ENCODE measurements at regions not wholly inside any gene's neighbourhood (a gene's known extent, or its start where the extent isn't known, plus 50 kb on each side); places are given as distances from the start of the nearest gene placed in this dataset.

- H3K27ac ChIP-seq, result no peak overlapping the region
- no peak overlapping the region for H2AFZ ChIP-seq
- no peak overlapping the region for H3K9ac ChIP-seq
- no peaks in the 10 kb centered on the region for H3K36me3 ChIP-seq (ENCODE audit: control insufficient read depth, insufficient read depth, low read length)
- H3K4me2 ChIP-seq (ENCODE audit: low read length), result no peak overlapping the region
- no peak for TF ChIP-seq CTCF (IDR thresholded peaks at IDR 0.05)
- H3K9me3 ChIP-seq (ENCODE audit: control insufficient read depth, low read length), result no peaks in the 10 kb centered on the region
- H3K4me3 ChIP-seq (ENCODE audit: low read depth, low read length), result no peak overlapping the region
- no peaks in the 10 kb centered on the region for H3K79me2 ChIP-seq
- H3K27me3 ChIP-seq (ENCODE audit: control insufficient read depth, insufficient read depth, low read length), result no peaks in the 10 kb centered on the region
- peaks cover 4% of the 10 kb centered on the region for H3K4me1 ChIP-seq
Measured at GRCh38 chr2:217617616-217618022, 385.2 kb downstream of the TNS1 start.

- Histone ChIP-seq H3K27me3 (ENCODE audit: control insufficient read depth, insufficient read depth, low read length) (no peaks in the 10 kb centered on the region), H3K4me2 (ENCODE audit: low read length) (no peak overlapping the region), H3K27ac (no peak overlapping the region), H3K9me3 (ENCODE audit: control insufficient read depth, low read length) (no peaks in the 10 kb centered on the region), H3K9ac (no peak overlapping the region), H3K4me1 (peaks cover 4% of the 10 kb centered on the region), H3K4me3 (ENCODE audit: low read depth, low read length) (no peak overlapping the region), H3K36me3 (ENCODE audit: control insufficient read depth, insufficient read depth, low read length) (no peaks in the 10 kb centered on the region), H3K79me2 (no peaks in the 10 kb centered on the region), H2AFZ (no peak overlapping the region)
- TF ChIP-seq CTCF (IDR thresholded peaks at IDR 0.05), result no peak
Measured at GRCh38 chr2:217616936-217617335, 385.9 kb downstream of the TNS1 start.

- no peak for TF ChIP-seq CTCF (IDR thresholded peaks at IDR 0.05)
- Histone ChIP-seq H3K36me3 (ENCODE audit: control insufficient read depth, insufficient read depth, low read length) (no peaks in the 10 kb centered on the region), H3K27me3 (ENCODE audit: control insufficient read depth, insufficient read depth, low read length) (no peaks in the 10 kb centered on the region), H3K4me1 (peaks cover 13% of the 10 kb centered on the region), H3K4me3 (ENCODE audit: low read depth, low read length) (no peak overlapping the region), H3K79me2 (no peaks in the 10 kb centered on the region), H2AFZ (no peak overlapping the region), H3K27ac (no peak overlapping the region), H3K9ac (no peak overlapping the region), H3K9me3 (ENCODE audit: control insufficient read depth, low read length) (no peaks in the 10 kb centered on the region), H3K4me2 (ENCODE audit: low read length) (no peak overlapping the region)
Measured at GRCh38 chr2:217615171-217615570, 387.6 kb downstream of the TNS1 start.

GRCh38 chr2:217614498-217614897, 388.3 kb downstream of the TNS1 start:
- no peak for TF ChIP-seq CTCF (IDR thresholded peaks at IDR 0.05)
- peaks cover 19% of the 10 kb centered on the region for H3K4me1 ChIP-seq
- no peak overlapping the region for H3K4me2 ChIP-seq (ENCODE audit: low read length)

GRCh38 chr2:217614096-217614495, 388.7 kb downstream of the TNS1 start:
- Histone ChIP-seq H3K9ac (no peak overlapping the region), H3K79me2 (no peaks in the 10 kb centered on the region), H3K4me3 (ENCODE audit: low read depth, low read length) (no peak overlapping the region), H2AFZ (no peak overlapping the region), H3K36me3 (ENCODE audit: control insufficient read depth, insufficient read depth, low read length) (no peaks in the 10 kb centered on the region), H3K27ac (no peak overlapping the region), H3K9me3 (ENCODE audit: control insufficient read depth, low read length) (no peaks in the 10 kb centered on the region), H3K4me2 (ENCODE audit: low read length) (no peak overlapping the region), H3K4me1 (peaks cover 19% of the 10 kb centered on the region), H3K27me3 (ENCODE audit: control insufficient read depth, insufficient read depth, low read length) (no peaks in the 10 kb centered on the region)
- TF ChIP-seq CTCF (IDR thresholded peaks at IDR 0.05), result no peak

More at GRCh38 chr2:217614498-217614897, 388.3 kb downstream of the TNS1 start:
- Histone ChIP-seq H3K27me3 (ENCODE audit: control insufficient read depth, insufficient read depth, low read length) (no peaks in the 10 kb centered on the region), H3K36me3 (ENCODE audit: control insufficient read depth, insufficient read depth, low read length) (no peaks in the 10 kb centered on the region), H3K9ac (no peak overlapping the region), H3K27ac (no peak overlapping the region), H3K4me3 (ENCODE audit: low read depth, low read length) (no peak overlapping the region), H3K9me3 (ENCODE audit: control insufficient read depth, low read length) (no peaks in the 10 kb centered on the region), H3K79me2 (no peaks in the 10 kb centered on the region), H2AFZ (no peak overlapping the region)
